HL-60 (cell line): ENCODE measurements at regions not wholly inside any gene's neighbourhood (a gene's known extent, or its start where the extent isn't known, plus 50 kb on each side); places are given as distances from the start of the nearest gene placed in this dataset.
A peak's percentile ranks its signal among the peaks of the same experiment; 100 is the strongest.

Experiments
- DNase-seq, 2 experiments: peaks; one replicate each; pipeline ENCODE4 v3.0.0-alpha.2; 2010 to 2020; ENCODE audit warnings: low read depth in 1 of 2, low spot score in 1 of 2
- H3K27ac ChIP-seq: fragments of 250-450 bp; sonication (Bioruptor Pico); replicated peaks from 2 replicates; pipeline ENCODE4 v1.5.1; 2020; ENCODE audit warnings: mild to moderate bottlenecking, moderate library complexity
- H3K27me3 ChIP-seq: fragments of 250-450 bp; sonication (Bioruptor Pico); 2 replicates; pipeline ENCODE4 v1.5.1; 2021; ENCODE audit warnings: mild to moderate bottlenecking, moderate library complexity; ENCODE audit not compliant: insufficient read depth, poor library complexity, severe bottlenecking
- H3K4me3 ChIP-seq: replicated peaks from 2 replicates; pipeline ENCODE4 v1.5.1; 2011; ENCODE audit warnings: mild to moderate bottlenecking, control low read depth, low read length; ENCODE audit not compliant: insufficient read depth
- CTCF ChIP-seq: IDR thresholded peaks from one replicate; pipeline ENCODE4 v1.5.1; 2011; ENCODE audit warnings: low read length, control low read depth, inconsistent platforms; ENCODE audit not compliant: insufficient read depth
- GABPA ChIP-seq: IDR thresholded peaks from 2 replicates; pipeline ENCODE4 v1.6.1; 2012; ENCODE audit warnings: low read depth
- POLR2AphosphoS5 ChIP-seq: IDR thresholded peaks from 2 replicates; pipeline ENCODE4 v1.6.1; 2012; ENCODE audit warnings: low read depth
- REST ChIP-seq: IDR thresholded peaks from 2 replicates; pipeline ENCODE4 v1.6.1; 2012; ENCODE audit warnings: low read depth; ENCODE audit not compliant: insufficient replicate concordance
- SPI1 ChIP-seq: IDR thresholded peaks from 2 replicates; pipeline ENCODE4 v1.6.1; 2012; ENCODE audit warnings: low read depth, mild to moderate bottlenecking, borderline replicate concordance

DNA sequence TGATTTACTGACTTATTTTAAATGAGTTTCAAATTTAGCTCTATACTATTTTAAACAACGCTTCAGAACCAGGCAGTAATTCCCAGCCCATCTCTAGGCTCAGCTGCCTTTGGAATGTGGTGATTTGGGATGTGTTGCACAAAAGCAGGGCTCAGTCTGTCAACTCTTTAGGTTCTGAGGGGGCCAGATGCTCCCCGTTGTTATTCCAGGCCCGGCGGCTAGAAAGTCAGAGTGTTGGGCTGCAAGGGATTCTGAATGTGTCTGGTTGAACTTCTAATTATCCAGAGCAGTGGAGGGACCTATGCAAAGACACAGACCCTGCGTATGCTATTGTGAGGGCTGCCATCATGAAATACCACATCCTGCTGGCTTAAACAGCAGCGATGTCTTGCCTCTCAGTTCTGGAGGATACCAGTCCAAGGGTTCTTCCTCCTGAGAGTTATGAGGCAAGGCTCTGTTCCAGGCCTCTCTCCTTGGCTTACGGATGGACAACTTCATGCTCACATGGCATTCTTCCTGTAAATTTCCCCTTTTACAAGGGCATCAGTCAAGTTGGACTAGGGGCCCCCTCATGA, 123.2 kb upstream of the TRIM2 start:
- no peaks in the 10 kb centered on the region for H3K27me3 ChIP-seq
- no peak overlapping the region for H3K27ac ChIP-seq
- no peak for TF ChIP-seq REST
- no peak for TF ChIP-seq CTCF
- TF ChIP-seq POLR2AphosphoS5, result no peak
- no peak for TF ChIP-seq SPI1
- no peak for DNase-seq
- H3K4me3 ChIP-seq, result no peak overlapping the region

DNA sequence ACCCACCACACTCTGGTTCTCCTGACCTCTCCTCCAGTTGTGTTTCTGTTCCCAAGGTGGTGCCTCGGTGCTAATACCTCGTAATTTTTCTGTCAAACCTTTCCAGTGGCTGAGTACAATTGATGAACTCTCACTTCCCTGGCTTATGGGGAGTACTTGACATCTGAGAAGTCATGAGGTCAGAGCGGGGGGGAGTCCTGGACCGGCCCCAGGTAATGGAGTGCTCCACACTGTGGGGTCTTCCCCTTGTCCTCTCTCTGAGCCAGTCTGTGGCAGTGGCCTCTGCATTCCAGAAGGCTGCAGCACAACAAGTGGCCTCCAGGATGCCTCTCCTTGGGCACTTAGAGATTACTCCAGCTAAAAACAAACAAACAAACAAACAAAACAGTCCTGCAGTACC, 122.5 kb upstream of the TRIM2 start:
- no peak for DNase-seq
- Histone ChIP-seq H3K27ac (no peak overlapping the region), H3K27me3 (no peaks in the 10 kb centered on the region), H3K4me3 (no peak overlapping the region)
- no peak for TF ChIP-seq REST
- TF ChIP-seq SPI1, result no peak
- no peak for TF ChIP-seq POLR2AphosphoS5
- no peak for TF ChIP-seq CTCF
- no peak for TF ChIP-seq GABPA

DNA sequence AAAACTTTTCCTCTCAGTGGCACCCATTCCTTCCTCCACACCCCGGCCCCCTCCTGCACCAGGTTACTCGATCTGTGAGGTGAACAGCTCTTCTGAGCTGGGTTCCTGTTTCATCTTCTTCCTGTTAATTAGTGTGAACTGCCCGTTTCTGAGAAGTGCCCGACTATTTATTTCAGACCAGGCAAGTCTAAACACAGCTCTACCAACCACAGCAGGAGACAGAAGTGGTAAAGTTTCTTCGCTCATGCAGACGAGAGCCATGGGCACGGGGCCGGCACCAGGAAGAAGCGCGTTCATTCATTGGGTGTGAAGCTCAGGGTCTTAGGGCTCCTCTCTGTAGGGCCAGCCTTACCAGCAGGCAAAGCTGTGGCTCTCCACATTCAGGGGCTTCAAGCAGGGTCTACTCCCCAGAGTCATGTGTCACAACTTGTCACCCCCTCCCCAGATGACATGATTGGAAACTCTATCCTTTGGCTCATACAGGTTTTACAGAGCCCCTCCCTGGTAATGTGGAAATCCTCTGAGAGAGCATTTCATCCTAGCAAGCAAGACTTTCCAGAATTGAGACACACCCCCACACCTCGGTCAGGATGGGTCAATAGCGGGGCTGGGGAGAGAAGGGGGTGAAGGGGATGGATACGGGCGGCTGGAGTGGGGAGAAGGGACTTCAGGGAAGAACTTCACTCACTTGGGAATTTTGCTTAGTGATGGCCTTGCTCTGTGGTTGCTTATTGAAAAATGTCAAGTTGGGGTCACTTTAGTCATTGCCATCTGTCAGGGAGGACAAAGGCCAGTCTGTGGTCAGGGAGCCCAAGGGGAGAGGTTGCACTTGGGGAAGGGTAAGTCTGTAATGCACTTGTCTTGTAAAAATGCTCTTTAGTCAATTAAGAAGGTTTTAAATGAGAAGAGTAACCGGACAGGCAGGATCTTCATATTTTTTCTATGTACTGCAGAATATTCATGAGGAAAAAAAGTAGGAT, 121.6 kb upstream of the TRIM2 start:
- H3K27ac ChIP-seq, result 0 out of 2 replicates have a peak overlapping the region, but pooled peaks have one; percentile 18
- peak in 1 of 2 experiments; percentile 42 for DNase-seq

More for the DNA sequence above, 121.6 kb upstream of the TRIM2 start:
- TF ChIP-seq SPI1 (peak; percentile 50; the same call in 1 of the 2 replicates), REST (no peak)
- no peaks in the 10 kb centered on the region for H3K27me3 ChIP-seq
- no peak overlapping the region for H3K4me3 ChIP-seq
